C4-2B (cell line): ENCODE measurements at regions not wholly inside any gene's neighbourhood (a gene's known extent, or its start where the extent isn't known, plus 50 kb on each side); places are given as distances from the start of the nearest gene placed in this dataset.

Source experiments
- ZFX ChIP-seq: fragments of 450-650 bp; IDR thresholded peaks from 2 replicates; pipeline ENCODE4 v1.6.1; 2017
- TF ChIP-seq, protein P1 (sequence below): fragments of 450-650 bp; conservative IDR thresholded peaks from 2 replicates; pipeline ENCODE4 v1.5.1; 2017; ENCODE audit warnings: mild to moderate bottlenecking

DNA sequence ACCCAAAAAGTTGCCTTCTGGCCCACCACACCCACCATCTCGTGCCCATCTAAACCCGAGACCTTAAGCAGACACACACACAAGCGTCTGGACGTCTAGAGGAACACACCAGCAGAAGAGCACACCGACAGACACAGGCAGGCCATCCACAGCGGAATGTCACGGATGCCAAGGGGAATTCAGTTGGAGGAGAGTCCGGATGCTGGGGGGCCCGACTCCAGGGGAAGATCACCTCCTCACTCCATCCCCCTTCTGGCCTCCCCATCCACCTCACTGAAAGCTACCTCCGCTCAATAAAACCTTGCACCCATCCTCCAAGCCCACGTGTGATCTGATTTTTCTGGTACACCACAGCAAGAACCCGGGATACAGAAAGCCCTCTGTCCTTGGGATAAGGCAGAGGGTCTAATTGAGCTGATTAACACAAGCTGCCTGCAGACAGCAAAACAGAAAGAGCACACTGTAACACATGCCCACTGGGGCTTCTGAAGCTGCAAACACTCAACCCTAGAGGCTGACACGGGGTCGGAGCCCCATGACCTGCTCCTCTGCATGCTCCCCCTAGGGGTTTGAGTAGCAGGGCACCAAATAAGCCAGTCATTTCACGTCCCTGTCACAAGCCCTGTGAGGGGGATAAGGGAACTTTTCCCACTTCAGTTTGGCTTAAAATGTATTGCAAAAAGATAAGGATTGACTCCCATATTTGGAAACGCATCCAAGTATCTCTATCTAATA, 339.6 kb upstream of the PCDH10 start:
- TF ChIP-seq, protein P1, sequence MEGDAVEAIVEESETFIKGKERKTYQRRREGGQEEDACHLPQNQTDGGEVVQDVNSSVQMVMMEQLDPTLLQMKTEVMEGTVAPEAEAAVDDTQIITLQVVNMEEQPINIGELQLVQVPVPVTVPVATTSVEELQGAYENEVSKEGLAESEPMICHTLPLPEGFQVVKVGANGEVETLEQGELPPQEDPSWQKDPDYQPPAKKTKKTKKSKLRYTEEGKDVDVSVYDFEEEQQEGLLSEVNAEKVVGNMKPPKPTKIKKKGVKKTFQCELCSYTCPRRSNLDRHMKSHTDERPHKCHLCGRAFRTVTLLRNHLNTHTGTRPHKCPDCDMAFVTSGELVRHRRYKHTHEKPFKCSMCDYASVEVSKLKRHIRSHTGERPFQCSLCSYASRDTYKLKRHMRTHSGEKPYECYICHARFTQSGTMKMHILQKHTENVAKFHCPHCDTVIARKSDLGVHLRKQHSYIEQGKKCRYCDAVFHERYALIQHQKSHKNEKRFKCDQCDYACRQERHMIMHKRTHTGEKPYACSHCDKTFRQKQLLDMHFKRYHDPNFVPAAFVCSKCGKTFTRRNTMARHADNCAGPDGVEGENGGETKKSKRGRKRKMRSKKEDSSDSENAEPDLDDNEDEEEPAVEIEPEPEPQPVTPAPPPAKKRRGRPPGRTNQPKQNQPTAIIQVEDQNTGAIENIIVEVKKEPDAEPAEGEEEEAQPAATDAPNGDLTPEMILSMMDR = peak; percentile 10
- no peak for TF ChIP-seq ZFX
